ENCODE measurements at regions not wholly inside any gene's neighbourhood (a gene's known extent, or its start where the extent isn't known, plus 50 kb on each side); places are given as distances from the start of the nearest gene placed in this dataset.

DNA sequence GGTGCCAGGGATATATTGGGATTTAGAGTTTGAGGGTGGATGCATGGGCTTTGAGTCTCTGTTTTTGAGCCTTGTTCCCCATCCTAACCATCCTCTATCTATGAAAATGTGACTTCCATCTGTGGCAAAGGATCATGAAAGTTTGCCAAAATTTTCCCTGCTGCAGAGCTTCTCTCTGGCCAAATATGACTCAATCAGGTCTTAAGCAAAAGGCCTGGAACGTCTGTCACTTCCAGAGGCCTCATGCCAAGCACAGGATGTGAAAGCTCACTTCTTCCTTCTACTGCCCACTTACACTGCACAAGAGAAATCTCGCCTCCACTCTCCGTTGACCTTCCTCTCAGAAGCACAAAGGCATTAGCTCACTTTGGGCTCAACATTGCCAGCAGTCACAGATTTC lies 696.9 kb upstream of the NRP1 start:
- TF ChIP-seq FOXP2 (optimal IDR thresholded peaks at IDR 0.05; ENCODE audit: borderline replicate concordance, extremely low read depth, extremely low read length, insufficient read depth) = no peak
- TF ChIP-seq POLR2AphosphoS5 (IDR thresholded peaks at IDR 0.05; ENCODE audit: low read depth, low read length) = no peak
- no peak for TF ChIP-seq TAF1 (IDR thresholded peaks at IDR 0.05; ENCODE audit: borderline replicate concordance, insufficient read depth, low read length)
- TF ChIP-seq, protein P1, sequence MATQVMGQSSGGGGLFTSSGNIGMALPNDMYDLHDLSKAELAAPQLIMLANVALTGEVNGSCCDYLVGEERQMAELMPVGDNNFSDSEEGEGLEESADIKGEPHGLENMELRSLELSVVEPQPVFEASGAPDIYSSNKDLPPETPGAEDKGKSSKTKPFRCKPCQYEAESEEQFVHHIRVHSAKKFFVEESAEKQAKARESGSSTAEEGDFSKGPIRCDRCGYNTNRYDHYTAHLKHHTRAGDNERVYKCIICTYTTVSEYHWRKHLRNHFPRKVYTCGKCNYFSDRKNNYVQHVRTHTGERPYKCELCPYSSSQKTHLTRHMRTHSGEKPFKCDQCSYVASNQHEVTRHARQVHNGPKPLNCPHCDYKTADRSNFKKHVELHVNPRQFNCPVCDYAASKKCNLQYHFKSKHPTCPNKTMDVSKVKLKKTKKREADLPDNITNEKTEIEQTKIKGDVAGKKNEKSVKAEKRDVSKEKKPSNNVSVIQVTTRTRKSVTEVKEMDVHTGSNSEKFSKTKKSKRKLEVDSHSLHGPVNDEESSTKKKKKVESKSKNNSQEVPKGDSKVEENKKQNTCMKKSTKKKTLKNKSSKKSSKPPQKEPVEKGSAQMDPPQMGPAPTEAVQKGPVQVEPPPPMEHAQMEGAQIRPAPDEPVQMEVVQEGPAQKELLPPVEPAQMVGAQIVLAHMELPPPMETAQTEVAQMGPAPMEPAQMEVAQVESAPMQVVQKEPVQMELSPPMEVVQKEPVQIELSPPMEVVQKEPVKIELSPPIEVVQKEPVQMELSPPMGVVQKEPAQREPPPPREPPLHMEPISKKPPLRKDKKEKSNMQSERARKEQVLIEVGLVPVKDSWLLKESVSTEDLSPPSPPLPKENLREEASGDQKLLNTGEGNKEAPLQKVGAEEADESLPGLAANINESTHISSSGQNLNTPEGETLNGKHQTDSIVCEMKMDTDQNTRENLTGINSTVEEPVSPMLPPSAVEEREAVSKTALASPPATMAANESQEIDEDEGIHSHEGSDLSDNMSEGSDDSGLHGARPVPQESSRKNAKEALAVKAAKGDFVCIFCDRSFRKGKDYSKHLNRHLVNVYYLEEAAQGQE (IDR thresholded peaks at IDR 0.05; ENCODE audit: insufficient read depth in 1 of 2, low read depth in 2 of 2, low read length in 2 of 2) = no peak
- TF ChIP-seq SIN3A (IDR thresholded peaks at IDR 0.05; ENCODE audit: borderline replicate concordance, insufficient read depth, low read length) = no peak

DNA sequence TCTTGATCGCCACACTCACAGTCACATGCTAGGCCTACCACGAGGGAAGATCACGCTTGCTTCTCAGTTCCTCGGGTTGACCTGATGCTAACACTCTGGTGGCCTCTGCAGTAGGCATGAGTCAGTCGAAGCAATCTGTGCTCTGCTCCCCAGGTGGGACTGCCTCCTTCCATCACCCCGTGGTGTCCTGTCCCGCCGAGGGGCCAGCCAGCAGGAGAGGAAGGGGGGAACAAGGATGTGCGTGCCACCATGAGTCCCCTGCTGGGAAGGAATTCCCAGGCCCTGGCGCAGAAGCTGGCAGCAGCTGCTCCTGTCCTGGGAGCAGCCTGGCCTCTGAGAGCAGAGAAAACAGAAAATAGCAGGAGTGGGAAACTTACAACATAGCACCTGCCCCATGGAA lies 695.0 kb upstream of the NRP1 start:
- TF ChIP-seq FOXP2 (optimal IDR thresholded peaks at IDR 0.05; ENCODE audit: borderline replicate concordance, extremely low read depth, extremely low read length, insufficient read depth) = no peak
- no peak for TF ChIP-seq SIN3A (IDR thresholded peaks at IDR 0.05; ENCODE audit: borderline replicate concordance, insufficient read depth, low read length)
- TF ChIP-seq, protein P1 (IDR thresholded peaks at IDR 0.05; ENCODE audit: insufficient read depth in 1 of 2, low read depth in 2 of 2, low read length in 2 of 2) = no peak
- TF ChIP-seq TAF1 (IDR thresholded peaks at IDR 0.05; ENCODE audit: borderline replicate concordance, insufficient read depth, low read length) = no peak
- no peak for TF ChIP-seq POLR2AphosphoS5 (IDR thresholded peaks at IDR 0.05; ENCODE audit: low read depth, low read length)

DNA sequence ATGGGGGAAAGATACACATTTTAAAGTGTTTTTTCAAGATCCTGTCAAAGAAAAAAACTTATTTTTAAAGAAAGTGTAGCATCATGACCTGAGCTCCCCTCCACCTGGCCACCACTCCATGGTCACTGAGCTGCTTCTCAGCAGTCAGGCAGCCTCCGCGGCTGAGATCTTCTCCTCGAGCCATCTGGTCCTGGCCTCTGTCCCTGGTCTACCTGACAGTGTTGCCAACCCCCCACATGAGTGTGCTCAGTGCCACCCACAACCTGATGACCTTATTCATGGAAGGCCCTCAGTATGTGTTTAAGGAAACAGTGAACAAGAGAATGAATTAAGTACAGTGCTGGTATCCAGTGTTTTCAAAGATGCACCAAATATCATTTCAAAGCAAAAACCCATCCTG lies 694.5 kb upstream of the NRP1 start:
- no peak for TF ChIP-seq POLR2AphosphoS5 (IDR thresholded peaks at IDR 0.05; ENCODE audit: low read depth, low read length)

DNA sequence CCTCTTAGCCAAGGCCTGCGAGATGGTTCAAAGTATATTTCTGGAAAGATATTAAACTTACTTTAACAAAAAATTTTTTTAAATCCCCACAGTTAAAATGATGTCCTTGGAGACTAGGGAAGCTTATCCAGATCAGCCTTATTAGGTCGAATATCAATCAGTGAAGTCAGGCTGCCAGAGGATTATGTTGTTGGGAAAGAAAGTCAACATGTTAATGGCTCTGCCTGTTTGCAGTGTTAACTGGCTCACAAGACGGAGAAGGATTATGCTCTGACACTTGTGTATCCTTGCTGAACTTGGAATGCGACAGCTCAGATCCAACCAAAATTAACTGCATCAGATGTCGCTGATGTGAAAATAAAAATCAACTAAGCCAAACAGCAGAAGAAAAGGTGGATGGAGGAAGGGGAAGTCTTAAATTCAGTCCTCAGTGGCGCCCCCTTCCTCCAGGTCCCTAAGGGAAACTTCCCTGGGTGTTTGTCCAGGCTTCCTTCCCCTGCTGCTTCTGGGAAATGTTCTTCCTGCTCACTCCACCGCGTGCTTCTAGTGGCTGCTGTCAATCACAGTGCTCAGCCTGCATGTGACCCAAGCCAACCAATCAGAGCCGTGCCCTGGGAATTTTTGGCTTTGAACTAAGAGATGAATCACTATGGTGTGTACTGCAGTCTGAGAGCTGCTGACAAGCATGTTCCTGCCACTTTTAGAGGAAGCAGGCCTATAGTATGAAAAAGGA lies 690.4 kb upstream of the NRP1 start:
- TF ChIP-seq POLR2AphosphoS5 (IDR thresholded peaks at IDR 0.05; ENCODE audit: low read depth, low read length) (no peak), SIN3A (IDR thresholded peaks at IDR 0.05; ENCODE audit: borderline replicate concordance, insufficient read depth, low read length) (no peak), FOXP2 (optimal IDR thresholded peaks at IDR 0.05; ENCODE audit: borderline replicate concordance, extremely low read depth, extremely low read length, insufficient read depth) (no peak), TAF1 (IDR thresholded peaks at IDR 0.05; ENCODE audit: borderline replicate concordance, insufficient read depth, low read length) (no peak)
- TF ChIP-seq, protein P1 (IDR thresholded peaks at IDR 0.05; ENCODE audit: insufficient read depth in 1 of 2, low read depth in 2 of 2, low read length in 2 of 2) = no peak

DNA sequence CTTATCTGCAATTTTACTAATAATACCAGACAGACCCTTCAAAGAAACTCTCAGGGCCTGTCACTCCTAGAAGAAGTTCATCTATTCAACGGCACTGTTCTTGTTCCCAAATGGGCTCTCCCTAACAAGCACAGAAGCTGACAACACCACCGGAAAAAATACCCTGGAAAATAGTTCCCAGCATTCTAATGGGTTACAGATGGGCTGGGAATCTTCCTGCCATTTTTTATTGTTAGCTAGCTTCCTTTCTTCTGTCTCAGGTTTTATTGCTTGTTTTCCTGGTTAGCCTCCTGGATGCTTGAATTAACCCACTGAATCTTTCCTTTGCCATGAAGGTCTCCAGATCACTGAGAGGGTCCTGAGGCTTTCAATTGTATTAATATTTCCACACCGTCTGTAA lies 689.8 kb upstream of the NRP1 start:
- TF ChIP-seq, protein P1 (IDR thresholded peaks at IDR 0.05; ENCODE audit: insufficient read depth in 1 of 2, low read depth in 2 of 2, low read length in 2 of 2) = no peak
- no peak for TF ChIP-seq FOXP2 (optimal IDR thresholded peaks at IDR 0.05; ENCODE audit: borderline replicate concordance, extremely low read depth, extremely low read length, insufficient read depth)
- TF ChIP-seq POLR2AphosphoS5 (IDR thresholded peaks at IDR 0.05; ENCODE audit: low read depth, low read length) = no peak
- no peak for TF ChIP-seq TAF1 (IDR thresholded peaks at IDR 0.05; ENCODE audit: borderline replicate concordance, insufficient read depth, low read length)
- no peak for TF ChIP-seq SIN3A (IDR thresholded peaks at IDR 0.05; ENCODE audit: borderline replicate concordance, insufficient read depth, low read length)

All from PFSK-1 (cell line).